Ovary (tissue), 3 donors: ENCODE measurements at regions not wholly inside any gene's neighbourhood (a gene's known extent, or its start where the extent isn't known, plus 50 kb on each side); places are given as distances from the start of the nearest gene placed in this dataset.

Experiments
- CTCF ChIP-seq, 3 donors: fragments of 450-650 bp in 2 of 3; fragments of 200-600 bp in 1 of 3; IDR thresholded peaks; one replicate each; pipeline versions ENCODE4 v1.5.1 to v1.8.0; 2016 to 2022; ENCODE audit warnings: antibody characterized with exemption in 3 of 3, mild to moderate bottlenecking in 1 of 3
- POLR2A ChIP-seq: fragments of 450-650 bp; IDR thresholded peaks from one replicate; pipeline ENCODE4 v1.6.1; 2017; ENCODE audit warnings: antibody characterized with exemption, mild to moderate bottlenecking, moderate library complexity
- donor health status: DM: no; HTN: no; CAD: no.

- TF ChIP-seq CTCF (IDR thresholded peaks at IDR 0.05) (no peak), POLR2A (no peak)
Measured at GRCh38 chr1:187638733-187639434, 810.1 kb downstream of the PLA2G4A start.
